ENCODE measurements at regions not wholly inside any gene's neighbourhood (a gene's known extent, or its start where the extent isn't known, plus 50 kb on each side); places are given as distances from the start of the nearest gene placed in this dataset.

DNA sequence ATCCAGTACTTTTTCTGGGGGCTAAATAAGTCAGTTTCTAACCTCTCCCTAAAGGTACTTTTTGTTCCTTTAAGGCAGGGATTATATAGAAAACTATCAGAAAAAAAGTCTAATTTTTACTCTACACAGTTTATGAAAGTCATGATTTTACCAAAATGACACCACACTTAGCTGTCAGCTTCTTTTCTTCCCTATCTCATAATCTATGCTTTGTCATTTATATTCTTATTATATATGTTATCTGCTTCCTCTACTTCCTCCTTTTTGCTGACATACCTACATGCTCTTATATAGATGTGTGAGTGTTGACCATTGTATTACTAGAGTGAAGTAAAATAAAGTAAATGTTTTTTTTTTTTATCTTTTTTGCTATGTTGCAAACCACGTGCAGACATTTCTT is 203.9 kb upstream of the CHRM2 start:
- no peaks in the 10 kb centered on the region for H3K9me3 ChIP-seq (ENCODE audit: control insufficient read depth in 1 of 2, low read length in 2 of 2)
- no peak overlapping the region for H3K4me3 ChIP-seq (ENCODE audit: low read depth in 1 of 2, low read length in 2 of 2)
- no peak overlapping the region for H3K27ac ChIP-seq (ENCODE audit: low read length)
- no peaks in the 10 kb centered on the region for H3K36me3 ChIP-seq (ENCODE audit: control insufficient read depth in 1 of 2, insufficient read depth in 2 of 2, low read length in 2 of 2)
- no peaks in the 10 kb centered on the region for H3K4me1 ChIP-seq (ENCODE audit: control insufficient read depth in 1 of 2, insufficient read depth in 2 of 2, low read length in 2 of 2)
- no peaks in the 10 kb centered on the region for H3K27me3 ChIP-seq (ENCODE audit: low read depth, low read length)

DNA sequence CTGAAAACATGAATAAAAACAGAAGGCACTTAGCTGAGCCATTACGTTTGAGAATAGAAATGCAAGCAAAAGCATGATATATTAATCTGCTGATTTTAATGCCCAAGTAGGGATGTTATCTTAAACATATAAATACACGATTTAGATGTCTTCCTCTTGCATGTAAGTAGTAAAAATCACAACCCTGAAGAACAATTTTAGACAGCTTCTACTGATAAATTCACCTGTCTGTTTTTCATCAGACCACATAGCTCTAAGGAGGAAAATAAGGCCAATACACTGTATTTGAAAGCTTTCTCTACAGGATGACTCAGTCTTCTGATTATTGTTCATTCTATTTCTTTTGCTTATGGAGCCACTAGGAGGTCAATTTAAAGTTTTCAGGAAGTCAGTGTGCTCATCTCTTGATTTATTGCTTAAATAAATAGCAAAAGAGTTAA is 210.9 kb upstream of the CHRM2 start:
- no peaks in the 10 kb centered on the region for H3K27me3 ChIP-seq (ENCODE audit: low read depth, low read length)
- no peak overlapping the region for H3K4me3 ChIP-seq (ENCODE audit: low read depth in 1 of 2, low read length in 2 of 2)
- H3K27ac ChIP-seq (ENCODE audit: low read length), result peak overlapping the region; percentile 4
- H3K36me3 ChIP-seq (ENCODE audit: control insufficient read depth in 1 of 2, insufficient read depth in 2 of 2, low read length in 2 of 2), result no peaks in the 10 kb centered on the region
- H3K9me3 ChIP-seq (ENCODE audit: control insufficient read depth in 1 of 2, low read length in 2 of 2), result no peaks in the 10 kb centered on the region
- H3K4me1 ChIP-seq (ENCODE audit: control insufficient read depth in 1 of 2, insufficient read depth in 2 of 2, low read length in 2 of 2), result peaks cover 0 to 7% of the 10 kb centered on the region in 2 donors

DNA sequence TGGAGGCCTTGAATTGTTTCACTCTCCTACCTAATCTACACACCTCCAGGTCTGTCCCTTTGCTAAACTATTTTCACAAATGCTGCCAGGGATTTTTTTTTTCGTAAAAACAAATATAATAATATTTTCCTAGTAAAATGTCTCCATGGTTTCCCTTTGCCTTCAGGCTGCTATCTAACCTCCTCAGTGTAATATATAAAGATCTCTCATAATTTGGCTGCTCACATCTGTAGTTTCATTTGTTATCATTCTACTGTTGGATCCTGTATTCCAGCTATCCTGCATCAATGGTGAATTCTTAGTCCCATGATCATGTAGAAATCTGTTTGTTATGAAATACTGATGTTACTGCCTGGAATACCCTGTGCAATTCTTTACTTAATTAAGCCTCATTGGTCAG is 211.9 kb upstream of the CHRM2 start:
- no peak overlapping the region for H3K27ac ChIP-seq (ENCODE audit: low read length)
- H3K36me3 ChIP-seq (ENCODE audit: control insufficient read depth in 1 of 2, insufficient read depth in 2 of 2, low read length in 2 of 2), result no peaks in the 10 kb centered on the region
- no peaks in the 10 kb centered on the region for H3K9me3 ChIP-seq (ENCODE audit: control insufficient read depth in 1 of 2, low read length in 2 of 2)
- no peaks in the 10 kb centered on the region for H3K27me3 ChIP-seq (ENCODE audit: low read depth, low read length)
- H3K4me3 ChIP-seq (ENCODE audit: low read depth in 1 of 2, low read length in 2 of 2), result no peak overlapping the region
- peaks cover 0 to 7% of the 10 kb centered on the region in 2 donors for H3K4me1 ChIP-seq (ENCODE audit: control insufficient read depth in 1 of 2, insufficient read depth in 2 of 2, low read length in 2 of 2)

- no peaks in the 10 kb centered on the region for H3K27me3 ChIP-seq (ENCODE audit: low read depth, low read length)
- H3K36me3 ChIP-seq (ENCODE audit: control insufficient read depth in 1 of 2, insufficient read depth in 2 of 2, low read length in 2 of 2), result no peaks in the 10 kb centered on the region
- H3K9me3 ChIP-seq (ENCODE audit: control insufficient read depth in 1 of 2, low read length in 2 of 2), result no peaks in the 10 kb centered on the region
- H3K27ac ChIP-seq (ENCODE audit: low read length), result no peak overlapping the region
- H3K4me3 ChIP-seq (ENCODE audit: low read depth in 1 of 2, low read length in 2 of 2), result no peak overlapping the region
- H3K4me1 ChIP-seq (ENCODE audit: control insufficient read depth in 1 of 2, insufficient read depth in 2 of 2, low read length in 2 of 2), result peaks cover 0 to 7% of the 10 kb centered on the region in 2 donors
Observed at GRCh38 chr7:136655414-136655813, 213.0 kb upstream of the CHRM2 start.

GRCh38 chr7:136654406-136654805 is 214.0 kb upstream of the CHRM2 start:
- H3K27ac ChIP-seq (ENCODE audit: low read length), result no peak overlapping the region
- H3K4me3 ChIP-seq (ENCODE audit: low read depth in 1 of 2, low read length in 2 of 2), result no peak overlapping the region
- no peaks in the 10 kb centered on the region for H3K9me3 ChIP-seq (ENCODE audit: control insufficient read depth in 1 of 2, low read length in 2 of 2)
- H3K4me1 ChIP-seq (ENCODE audit: control insufficient read depth in 1 of 2, insufficient read depth in 2 of 2, low read length in 2 of 2), result peaks cover 0 to 7% of the 10 kb centered on the region in 2 donors
- no peaks in the 10 kb centered on the region for H3K36me3 ChIP-seq (ENCODE audit: control insufficient read depth in 1 of 2, insufficient read depth in 2 of 2, low read length in 2 of 2)
- H3K27me3 ChIP-seq (ENCODE audit: low read depth, low read length), result no peaks in the 10 kb centered on the region

- Histone ChIP-seq H3K27me3 (ENCODE audit: low read depth, low read length) (no peaks in the 10 kb centered on the region), H3K36me3 (ENCODE audit: control insufficient read depth in 1 of 2, insufficient read depth in 2 of 2, low read length in 2 of 2) (no peaks in the 10 kb centered on the region), H3K9me3 (ENCODE audit: control insufficient read depth in 1 of 2, low read length in 2 of 2) (no peaks in the 10 kb centered on the region), H3K4me1 (ENCODE audit: control insufficient read depth in 1 of 2, insufficient read depth in 2 of 2, low read length in 2 of 2) (peaks cover 0 to 7% of the 10 kb centered on the region in 2 donors), H3K27ac (ENCODE audit: low read length) (no peak overlapping the region), H3K4me3 (ENCODE audit: low read depth in 1 of 2, low read length in 2 of 2) (no peak overlapping the region)
Observed at GRCh38 chr7:136652635-136653370, 215.6 kb upstream of the CHRM2 start.

DNA sequence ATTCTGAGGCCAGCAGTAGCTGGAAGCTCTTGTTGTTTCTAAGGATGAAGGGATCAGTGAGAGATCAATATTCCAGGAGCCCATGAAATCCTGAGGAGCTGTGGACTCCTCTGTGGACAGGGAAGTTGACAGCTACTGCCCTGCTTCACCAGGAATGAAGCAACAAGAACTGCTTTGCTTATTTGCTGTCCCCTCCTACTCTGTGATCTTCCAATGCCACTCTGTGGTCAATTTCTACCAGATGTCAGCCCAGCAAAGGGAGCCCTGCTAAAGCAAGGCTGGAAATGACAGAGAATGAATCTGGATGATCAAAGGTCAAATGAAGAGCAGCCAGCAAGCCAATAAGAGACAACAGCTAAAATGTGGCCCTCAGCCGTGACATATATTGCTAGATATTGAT is 227.5 kb upstream of the CHRM2 start:
- Histone ChIP-seq H3K27ac (ENCODE audit: low read length) (no peak overlapping the region), H3K4me1 (ENCODE audit: control insufficient read depth in 1 of 2, insufficient read depth in 2 of 2, low read length in 2 of 2) (no peaks in the 10 kb centered on the region), H3K4me3 (ENCODE audit: low read depth in 1 of 2, low read length in 2 of 2) (no peak overlapping the region), H3K36me3 (ENCODE audit: control insufficient read depth in 1 of 2, insufficient read depth in 2 of 2, low read length in 2 of 2) (no peaks in the 10 kb centered on the region), H3K27me3 (ENCODE audit: low read depth, low read length) (no peaks in the 10 kb centered on the region), H3K9me3 (ENCODE audit: control insufficient read depth in 1 of 2, low read length in 2 of 2) (no peaks in the 10 kb centered on the region)

- H3K27me3 ChIP-seq (ENCODE audit: low read depth, low read length), result no peaks in the 10 kb centered on the region
- H3K27ac ChIP-seq (ENCODE audit: low read length), result no peak overlapping the region
- no peaks in the 10 kb centered on the region for H3K36me3 ChIP-seq (ENCODE audit: control insufficient read depth in 1 of 2, insufficient read depth in 2 of 2, low read length in 2 of 2)
- no peaks in the 10 kb centered on the region for H3K9me3 ChIP-seq (ENCODE audit: control insufficient read depth in 1 of 2, low read length in 2 of 2)
- no peaks in the 10 kb centered on the region for H3K4me1 ChIP-seq (ENCODE audit: control insufficient read depth in 1 of 2, insufficient read depth in 2 of 2, low read length in 2 of 2)
- H3K4me3 ChIP-seq (ENCODE audit: low read depth in 1 of 2, low read length in 2 of 2), result no peak overlapping the region
Observed at GRCh38 chr7:136637813-136638212, 230.6 kb upstream of the CHRM2 start.

DNA sequence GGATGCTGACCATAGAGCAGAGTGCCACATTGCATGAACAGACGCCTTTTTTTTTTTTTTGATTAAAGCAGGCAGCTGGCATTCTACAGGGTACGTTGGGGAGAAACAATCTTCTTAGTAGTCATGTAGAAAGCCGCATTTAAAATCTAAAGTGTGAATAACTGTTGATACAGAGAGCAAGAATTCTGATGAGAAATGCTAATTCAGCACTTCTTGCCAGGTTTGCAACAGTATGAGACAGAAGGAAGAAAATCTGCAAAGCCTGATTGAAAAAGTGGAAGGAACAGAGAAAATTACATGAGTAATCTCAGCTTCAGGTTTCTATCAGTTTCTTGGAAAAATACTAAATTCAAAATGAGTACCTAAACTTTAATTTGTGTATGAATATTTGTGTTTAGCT is 232.7 kb upstream of the CHRM2 start:
- Histone ChIP-seq H3K27ac (ENCODE audit: low read length) (no peak overlapping the region), H3K4me1 (ENCODE audit: control insufficient read depth in 1 of 2, insufficient read depth in 2 of 2, low read length in 2 of 2) (no peaks in the 10 kb centered on the region), H3K9me3 (ENCODE audit: control insufficient read depth in 1 of 2, low read length in 2 of 2) (no peaks in the 10 kb centered on the region)

GRCh38 chr7:136618818-136619217 is 249.6 kb upstream of the CHRM2 start:
- H3K36me3 ChIP-seq (ENCODE audit: control insufficient read depth in 1 of 2, insufficient read depth in 2 of 2, low read length in 2 of 2), result no peaks in the 10 kb centered on the region
- no peaks in the 10 kb centered on the region for H3K4me1 ChIP-seq (ENCODE audit: control insufficient read depth in 1 of 2, insufficient read depth in 2 of 2, low read length in 2 of 2)
- H3K4me3 ChIP-seq (ENCODE audit: low read depth in 1 of 2, low read length in 2 of 2), result no peak overlapping the region
- H3K27ac ChIP-seq (ENCODE audit: low read length), result no peak overlapping the region
- no peaks in the 10 kb centered on the region for H3K27me3 ChIP-seq (ENCODE audit: low read depth, low read length)
- H3K9me3 ChIP-seq (ENCODE audit: control insufficient read depth in 1 of 2, low read length in 2 of 2), result no peaks in the 10 kb centered on the region

More for the DNA sequence above, 232.7 kb upstream of the CHRM2 start:
- no peaks in the 10 kb centered on the region for H3K27me3 ChIP-seq (ENCODE audit: low read depth, low read length)
- H3K36me3 ChIP-seq (ENCODE audit: control insufficient read depth in 1 of 2, insufficient read depth in 2 of 2, low read length in 2 of 2), result no peaks in the 10 kb centered on the region
- H3K4me3 ChIP-seq (ENCODE audit: low read depth in 1 of 2, low read length in 2 of 2), result no peak overlapping the region

DNA sequence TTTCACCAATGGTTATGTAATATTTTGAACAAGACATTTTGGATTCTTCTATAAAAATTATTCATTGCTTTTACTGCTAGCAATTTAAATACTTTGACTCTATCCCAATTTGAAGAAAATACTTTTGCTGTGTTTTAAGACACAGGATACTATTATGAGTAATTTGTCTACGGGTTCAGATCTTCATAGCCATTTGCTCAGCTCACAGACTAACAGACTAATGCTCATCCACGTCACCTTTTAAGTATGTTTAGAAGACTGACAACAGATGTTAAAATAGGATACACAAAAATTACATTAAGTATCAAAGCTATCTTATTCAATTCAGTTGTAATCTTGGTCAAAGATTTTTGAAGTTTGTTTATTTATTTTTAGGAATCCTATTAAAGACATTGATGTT is 251.3 kb upstream of the CHRM2 start:
- Histone ChIP-seq H3K36me3 (ENCODE audit: control insufficient read depth in 1 of 2, insufficient read depth in 2 of 2, low read length in 2 of 2) (no peaks in the 10 kb centered on the region), H3K27me3 (ENCODE audit: low read depth, low read length) (no peaks in the 10 kb centered on the region), H3K9me3 (ENCODE audit: control insufficient read depth in 1 of 2, low read length in 2 of 2) (peaks cover 0 to 2% of the 10 kb centered on the region in 2 donors), H3K27ac (ENCODE audit: low read length) (no peak overlapping the region), H3K4me3 (ENCODE audit: low read depth in 1 of 2, low read length in 2 of 2) (no peak overlapping the region), H3K4me1 (ENCODE audit: control insufficient read depth in 1 of 2, insufficient read depth in 2 of 2, low read length in 2 of 2) (no peaks in the 10 kb centered on the region)
